Gastrocnemius medialis (tissue), 4 donors: ENCODE measurements at regions not wholly inside any gene's neighbourhood (a gene's known extent, or its start where the extent isn't known, plus 50 kb on each side); places are given as distances from the start of the nearest gene placed in this dataset.

ENCODE experiments used
- ATAC-seq, 2 donors: fragments of 150-250 bp; one replicate each; pipeline ENCODE4 v1.9.1; 2016
- DNase-seq, 2 donors: peaks; one replicate each; pipeline ENCODE4 v3.0.0-alpha.2; 2019
- H3K27ac ChIP-seq, 4 donors: fragments of 200-600 bp; sonication (generic); 1 replicate in 1 of 4; 2 replicates in 3 of 4; pipeline ENCODE4 v1.5.1; 2016 to 2018; ENCODE audit warnings: mild to moderate bottlenecking in 2 of 4, moderate library complexity in 1 of 4
- H3K27me3 ChIP-seq, 3 donors: fragments of 200-600 bp; sonication (generic) in 2 of 3; 1 replicate in 1 of 3; 2 replicates in 2 of 3; pipeline versions ENCODE4 v1.5.1 to v1.6.0; 2016 to 2019; ENCODE audit warnings: mild to moderate bottlenecking in 1 of 3, moderate library complexity in 1 of 3
- H3K36me3 ChIP-seq, 2 donors: fragments of 200-600 bp; sonication (generic) in 1 of 2; one replicate each; pipeline ENCODE4 v1.5.1; 2017 to 2018
- H3K4me1 ChIP-seq, 2 donors: fragments of 200-600 bp; sonication (generic) in 1 of 2; one replicate each; pipeline ENCODE4 v1.5.1; 2016 to 2017; ENCODE audit warnings: mild to moderate bottlenecking in 2 of 2
- H3K4me3 ChIP-seq, 4 donors: fragments of 200-600 bp; sonication (generic) in 3 of 4; 1 replicate in 1 of 4; 2 replicates in 3 of 4; pipeline ENCODE4 v1.5.1; 2016 to 2019; ENCODE audit warnings: mild to moderate bottlenecking in 2 of 4
- H3K9me3 ChIP-seq, 3 donors: fragments of 200-600 bp; sonication (generic) in 2 of 3; 1 replicate in 1 of 3; 2 replicates in 2 of 3; pipeline ENCODE4 v1.5.1; 2016 to 2019
- POLR2A ChIP-seq, 2 donors: fragments of 450-650 bp; IDR thresholded peaks; one replicate each; pipeline ENCODE4 v1.6.1; 2017; ENCODE audit warnings: antibody characterized with exemption in 2 of 2, mild to moderate bottlenecking in 2 of 2, moderate library complexity in 2 of 2
- in situ Hi-C, 4 donors: fragments of 200-750 bp; cut with MboI; loops; one replicate each; pipeline versions ENCODE4 v1.15.0 to v1.8.0; 2017; ENCODE audit warnings: low sequenced_read_pairs in 4 of 4
- intact Hi-C: fragments of 100-400 bp; cut with DNase I; formaldehyde crosslinking; loops from one replicate; pipeline ENCODE4 v1.15.1; 2023; ENCODE audit warnings: low total_unique reads
- TF ChIP-seq, protein P1 (sequence below), 5 experiments: fragments of 450-650 bp in 3 of 5; fragments of 200-600 bp in 2 of 5; sonication (generic) in 2 of 5; IDR thresholded peaks in 4 of 5; conservative IDR thresholded peaks in 1 of 5; 1 replicate in 4 of 5; 2 replicates in 1 of 5; pipeline ENCODE4 v1.5.1; 2016 to 2019; ENCODE audit warnings: antibody characterized with exemption in 5 of 5, mild to moderate bottlenecking in 3 of 5, moderate library complexity in 3 of 5

- DNase-seq (no peak), ATAC-seq (no peak)
- intact Hi-C loops = no loop called here
- Histone ChIP-seq H3K4me1 (no peaks in the 10 kb centered on the region), H3K4me3 (no peak overlapping the region), H3K27me3 (no peaks in the 10 kb centered on the region), H3K9me3 (no peaks in the 10 kb centered on the region), H3K36me3 (no peaks in the 10 kb centered on the region), H3K27ac (no peak overlapping the region)
- in situ Hi-C loops = no loop called here
- TF ChIP-seq, protein P1, sequence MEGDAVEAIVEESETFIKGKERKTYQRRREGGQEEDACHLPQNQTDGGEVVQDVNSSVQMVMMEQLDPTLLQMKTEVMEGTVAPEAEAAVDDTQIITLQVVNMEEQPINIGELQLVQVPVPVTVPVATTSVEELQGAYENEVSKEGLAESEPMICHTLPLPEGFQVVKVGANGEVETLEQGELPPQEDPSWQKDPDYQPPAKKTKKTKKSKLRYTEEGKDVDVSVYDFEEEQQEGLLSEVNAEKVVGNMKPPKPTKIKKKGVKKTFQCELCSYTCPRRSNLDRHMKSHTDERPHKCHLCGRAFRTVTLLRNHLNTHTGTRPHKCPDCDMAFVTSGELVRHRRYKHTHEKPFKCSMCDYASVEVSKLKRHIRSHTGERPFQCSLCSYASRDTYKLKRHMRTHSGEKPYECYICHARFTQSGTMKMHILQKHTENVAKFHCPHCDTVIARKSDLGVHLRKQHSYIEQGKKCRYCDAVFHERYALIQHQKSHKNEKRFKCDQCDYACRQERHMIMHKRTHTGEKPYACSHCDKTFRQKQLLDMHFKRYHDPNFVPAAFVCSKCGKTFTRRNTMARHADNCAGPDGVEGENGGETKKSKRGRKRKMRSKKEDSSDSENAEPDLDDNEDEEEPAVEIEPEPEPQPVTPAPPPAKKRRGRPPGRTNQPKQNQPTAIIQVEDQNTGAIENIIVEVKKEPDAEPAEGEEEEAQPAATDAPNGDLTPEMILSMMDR (IDR thresholded peaks at IDR 0.05 in 4 of 5, conservative IDR thresholded peaks at IDR 0.05 in 1 of 5) = no peak
- TF ChIP-seq POLR2A (IDR thresholded peaks at IDR 0.05) = no peak
Observed at GRCh38 chr13:79090552-79091124, 315.4 kb downstream of the RBM26 start.

- TF ChIP-seq, protein P1 (IDR thresholded peaks at IDR 0.05 in 4 of 5, conservative IDR thresholded peaks at IDR 0.05 in 1 of 5) = no peak
- TF ChIP-seq POLR2A (IDR thresholded peaks at IDR 0.05) = no peak
- intact Hi-C loops = no loop called here
- Histone ChIP-seq H3K27ac (no peak overlapping the region), H3K9me3 (no peaks in the 10 kb centered on the region), H3K4me3 (no peak overlapping the region), H3K36me3 (no peaks in the 10 kb centered on the region), H3K4me1 (no peaks in the 10 kb centered on the region), H3K27me3 (no peaks in the 10 kb centered on the region)
- in situ Hi-C loops = no loop called here
- ATAC-seq = no peak
- DNase-seq = no peak
Observed at GRCh38 chr13:79084802-79085424, 321.1 kb downstream of the RBM26 start.

GRCh38 chr13:79081942-79082341, 324.1 kb downstream of the RBM26 start:
- Histone ChIP-seq H3K4me1 (no peaks in the 10 kb centered on the region), H3K4me3 (no peak overlapping the region), H3K36me3 (no peaks in the 10 kb centered on the region), H3K27ac (no peak overlapping the region), H3K9me3 (no peaks in the 10 kb centered on the region), H3K27me3 (no peaks in the 10 kb centered on the region)
- intact Hi-C loops = no loop called here
- in situ Hi-C loops = no loop called here
- TF ChIP-seq, protein P1 (IDR thresholded peaks at IDR 0.05 in 4 of 5, conservative IDR thresholded peaks at IDR 0.05 in 1 of 5) = no peak
- TF ChIP-seq POLR2A (IDR thresholded peaks at IDR 0.05) = no peak
- ATAC-seq (no peak), DNase-seq (no peak)

DNA sequence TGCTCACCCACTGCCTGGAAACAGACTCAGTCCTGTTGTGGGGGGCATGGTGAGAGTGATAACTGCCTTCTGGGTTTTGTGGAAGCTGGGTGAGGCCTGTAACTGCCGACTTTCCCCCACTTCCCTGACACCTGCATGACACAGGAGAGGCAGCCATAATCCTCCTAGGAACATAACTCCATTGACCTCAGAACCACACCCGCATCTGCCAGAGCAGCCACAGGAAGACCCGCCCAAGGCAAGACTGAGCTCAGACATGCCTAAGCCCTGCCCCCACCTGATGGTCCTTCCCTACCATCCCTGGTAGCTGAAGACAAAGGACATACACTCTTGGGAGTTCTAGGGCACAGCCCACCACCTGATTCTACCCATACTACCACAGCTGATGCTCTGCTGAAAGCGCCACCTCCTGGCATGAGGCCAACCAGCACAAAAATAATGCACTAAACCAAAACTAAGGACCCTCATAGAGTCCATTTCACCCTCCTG, 326.7 kb downstream of the RBM26 start:
- no peak overlapping the region for H3K27ac ChIP-seq
- no peak for DNase-seq
- no peaks in the 10 kb centered on the region for H3K36me3 ChIP-seq
- H3K4me3 ChIP-seq = no peak overlapping the region
- no peak for ATAC-seq
- TF ChIP-seq, protein P1 (IDR thresholded peaks at IDR 0.05 in 4 of 5, conservative IDR thresholded peaks at IDR 0.05 in 1 of 5) = no peak
- TF ChIP-seq POLR2A (IDR thresholded peaks at IDR 0.05) = no peak
- no peaks in the 10 kb centered on the region for H3K9me3 ChIP-seq
- in situ Hi-C loops (no loop called here), intact Hi-C loops (no loop called here)
- H3K4me1 ChIP-seq = no peaks in the 10 kb centered on the region
- no peaks in the 10 kb centered on the region for H3K27me3 ChIP-seq
